ENCODE measurements at regions not wholly inside any gene's neighbourhood (a gene's known extent, or its start where the extent isn't known, plus 50 kb on each side); places are given as distances from the start of the nearest gene placed in this dataset.

- no peak for DNase-seq (ENCODE audit: low read depth)
Observed at GRCh38 chr5:8327016-8327415, 458.1 kb downstream of the MTRR start.

- DNase-seq (ENCODE audit: low read depth) = no peak
Observed at GRCh38 chr5:8329773-8330172, 460.8 kb downstream of the MTRR start.

- no peak for DNase-seq (ENCODE audit: low read depth)
Observed at GRCh38 chr5:8332666-8333445, 463.9 kb downstream of the MTRR start.

- DNase-seq (ENCODE audit: low read depth) = no peak
Observed at GRCh38 chr5:8333485-8333884, 464.5 kb downstream of the MTRR start.

- no peak for DNase-seq (ENCODE audit: low read depth)
Observed at GRCh38 chr5:8333977-8334376, 465.0 kb downstream of the MTRR start.

GRCh38 chr5:8340261-8340660 is 471.3 kb downstream of the MTRR start:
- no peak for DNase-seq (ENCODE audit: low read depth)

- DNase-seq (ENCODE audit: low read depth) = no peak
Observed at GRCh38 chr5:8340739-8341344, 471.9 kb downstream of the MTRR start.

GRCh38 chr5:8341406-8341805 is 472.5 kb downstream of the MTRR start:
- DNase-seq (ENCODE audit: low read depth) = no peak

GRCh38 chr5:8347984-8348383 is 479.0 kb downstream of the MTRR start:
- DNase-seq (ENCODE audit: low read depth) = no peak

GRCh38 chr5:8349855-8350254 is 480.9 kb downstream of the MTRR start:
- DNase-seq (ENCODE audit: low read depth) = no peak

GRCh38 chr5:8350644-8351339 is 481.8 kb downstream of the MTRR start:
- DNase-seq (ENCODE audit: low read depth) = no peak

- DNase-seq (ENCODE audit: low read depth) = no peak
Observed at GRCh38 chr5:8355981-8356380, 487.0 kb downstream of the MTRR start.

- no peak for DNase-seq (ENCODE audit: low read depth)
Observed at GRCh38 chr5:8360012-8360411, 491.1 kb downstream of the MTRR start.

- DNase-seq (ENCODE audit: low read depth) = no peak
Observed at GRCh38 chr5:8362495-8362894, 493.5 kb downstream of the MTRR start.

- peak; percentile 19 for DNase-seq (ENCODE audit: low read depth)
Observed at GRCh38 chr5:8363138-8363537, 494.2 kb downstream of the MTRR start.

- no peak for DNase-seq (ENCODE audit: low read depth)
Observed at GRCh38 chr5:8366266-8366665, 497.3 kb downstream of the MTRR start.

- no peak for DNase-seq (ENCODE audit: low read depth)
Observed at GRCh38 chr5:8376478-8376877, 507.5 kb downstream of the MTRR start.

- DNase-seq (ENCODE audit: low read depth) = no peak
Observed at GRCh38 chr5:8381972-8382371, 513.0 kb downstream of the MTRR start.

- no peak for DNase-seq (ENCODE audit: low read depth)
Observed at GRCh38 chr5:8382456-8382855, 513.5 kb downstream of the MTRR start.

GRCh38 chr5:8383616-8384015 is 514.7 kb downstream of the MTRR start:
- DNase-seq (ENCODE audit: low read depth) = no peak

GRCh38 chr5:8386719-8387288 is 517.9 kb downstream of the MTRR start:
- DNase-seq (ENCODE audit: low read depth) = no peak

GRCh38 chr5:8391911-8392310 is 523.0 kb downstream of the MTRR start:
- no peak for DNase-seq (ENCODE audit: low read depth)

GRCh38 chr5:8393240-8393639 is 524.3 kb downstream of the MTRR start:
- DNase-seq (ENCODE audit: low read depth) = no peak

Data from non-pigmented ciliary epithelial cell (primary cell).